Kidney tubule cell (primary cell): ENCODE measurements at regions not wholly inside any gene's neighbourhood (a gene's known extent, or its start where the extent isn't known, plus 50 kb on each side); places are given as distances from the start of the nearest gene placed in this dataset.
"Not testable (repeated sequence)": the region's sequence is repeated elsewhere in the genome, so short reads cannot be mapped to it uniquely, and the experiment has no call there.

ENCODE experiments used
- DNase-seq: peaks from one replicate; pipeline ENCODE4 v3.0.0-alpha.2; 2018; ENCODE audit warnings: low spot score

DNA sequence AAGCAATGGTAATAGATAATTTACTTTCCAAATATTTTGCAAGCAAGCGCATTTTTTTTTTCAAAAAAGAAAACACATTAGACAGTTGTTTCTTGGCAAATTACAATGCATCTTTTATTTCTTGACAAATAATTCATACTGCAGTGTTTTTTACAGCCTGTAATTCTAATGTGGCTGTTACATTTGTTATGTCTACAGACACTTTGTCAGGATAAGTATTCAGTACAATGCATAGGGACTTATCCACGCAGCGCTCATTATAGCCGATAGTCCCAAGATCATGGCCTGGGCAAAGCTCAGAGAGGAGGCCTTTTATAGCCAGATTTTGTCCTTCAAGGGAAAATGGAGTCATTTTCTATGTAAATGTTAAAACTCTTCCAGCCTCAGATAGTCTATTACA, 123.0 kb upstream of the FANCL start:
- no peak for DNase-seq

DNA sequence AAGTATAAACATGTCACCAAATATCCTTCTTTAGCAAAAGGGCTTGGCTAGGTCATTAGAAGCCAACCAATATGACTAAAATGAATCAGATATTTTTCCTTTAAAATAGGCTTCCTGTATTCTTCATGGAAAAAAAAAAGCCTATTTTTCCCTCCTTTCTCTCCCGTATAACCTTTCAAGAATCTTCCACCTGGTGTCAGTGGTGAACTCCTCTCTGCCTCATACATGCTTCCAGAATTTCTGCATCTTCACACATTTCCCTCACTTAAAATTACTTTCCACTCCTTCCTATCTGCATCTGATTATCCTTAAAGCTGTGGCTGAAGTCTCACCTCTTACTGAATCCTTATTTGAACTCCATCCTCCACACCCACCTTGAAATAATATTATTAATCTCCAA, 116.9 kb upstream of the FANCL start:
- no peak for DNase-seq

DNA sequence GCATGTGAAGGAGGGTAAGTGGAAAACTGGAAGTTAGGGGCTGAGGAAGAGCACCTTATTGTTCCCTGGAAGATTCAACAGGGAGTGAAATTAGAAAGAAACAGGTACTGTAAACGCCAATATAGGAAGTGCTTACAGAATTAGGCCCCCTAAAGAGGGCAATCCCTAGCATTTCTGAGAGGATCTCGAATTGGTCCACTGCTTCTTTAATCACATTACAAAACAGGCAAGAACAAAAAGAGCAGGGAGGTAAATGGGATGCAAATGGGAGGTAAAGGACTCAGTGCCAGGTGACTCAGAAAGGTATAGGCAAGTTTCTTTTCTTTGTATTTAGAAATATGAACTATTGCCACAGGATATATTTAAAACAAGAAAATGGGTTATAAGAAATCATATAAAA, 116.4 kb upstream of the FANCL start:
- no peak for DNase-seq

- no peak for DNase-seq
Observed at GRCh38 chr2:58354230-58354629, 113.1 kb upstream of the FANCL start.

DNA sequence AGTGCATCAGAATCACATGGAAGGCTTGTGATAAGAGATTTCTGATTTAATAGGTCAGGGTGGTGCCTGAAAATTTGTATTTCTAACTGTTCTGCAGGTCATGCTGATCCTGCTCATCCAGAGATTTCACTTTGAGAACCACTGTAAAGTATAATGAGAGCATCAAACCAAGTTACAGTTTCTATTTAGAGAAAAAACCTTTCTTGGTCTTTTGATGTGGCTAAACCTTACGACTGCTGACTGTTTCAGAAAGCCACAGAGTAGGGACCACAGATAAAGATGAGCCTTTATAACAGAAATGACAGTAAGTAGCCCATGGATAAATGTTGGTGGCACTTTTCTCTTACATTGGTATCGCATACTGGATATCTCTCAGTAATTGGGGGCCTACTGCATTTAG, 109.4 kb upstream of the FANCL start:
- DNase-seq, result no peak

DNA sequence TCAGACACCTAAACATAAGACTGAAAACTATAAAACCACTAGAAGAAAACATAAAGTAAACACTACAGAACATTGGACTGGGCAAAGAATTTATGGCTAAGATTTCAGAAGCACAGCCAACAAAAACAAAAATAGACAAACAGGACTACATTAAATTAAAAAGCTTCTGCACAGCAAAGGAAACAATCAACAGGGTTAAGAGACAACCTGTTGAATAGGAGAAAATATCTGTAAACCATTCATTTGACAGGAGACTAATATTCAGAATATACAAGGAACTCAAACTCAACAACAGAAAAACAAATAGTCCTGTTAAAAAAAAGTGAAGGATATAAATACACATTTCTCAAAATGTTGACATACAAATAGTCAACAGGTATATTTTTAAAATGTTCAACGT, 106.7 kb upstream of the FANCL start:
- no peak for DNase-seq

- no peak for DNase-seq
Observed at GRCh38 chr2:58341047-58341446, 99.9 kb upstream of the FANCL start.

DNA sequence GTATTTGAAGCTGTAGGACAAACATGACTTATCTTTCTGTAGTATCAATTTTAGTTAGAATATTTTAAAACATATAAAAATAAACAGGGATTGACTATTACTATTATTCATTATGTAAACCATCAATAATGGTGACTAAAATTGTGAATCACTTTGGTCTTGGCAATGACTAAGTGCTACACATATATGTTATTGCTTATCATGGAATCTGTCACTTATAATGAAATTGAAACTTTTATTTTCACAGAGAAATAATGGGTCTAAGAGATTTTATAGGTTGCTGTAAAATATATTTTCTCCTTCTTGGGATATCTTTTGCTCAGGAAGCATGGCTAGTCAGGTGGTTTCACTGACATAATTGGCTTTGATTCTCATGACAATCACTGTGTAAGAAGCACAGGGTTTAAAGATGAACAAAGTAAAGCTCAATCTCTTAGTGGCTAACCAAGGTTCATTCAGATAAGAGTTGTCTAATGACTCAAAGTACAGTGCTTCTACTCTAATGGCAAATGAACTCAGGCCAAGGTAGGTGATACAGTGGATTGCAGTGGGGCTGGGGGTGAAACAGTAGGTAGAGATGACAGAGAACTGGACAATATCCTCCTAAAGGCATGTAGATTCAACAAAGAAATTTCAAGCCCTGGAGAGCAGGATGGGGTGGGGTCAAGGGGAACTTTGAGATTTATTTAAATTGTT, 98.6 kb upstream of the FANCL start:
- DNase-seq, result no peak

DNA sequence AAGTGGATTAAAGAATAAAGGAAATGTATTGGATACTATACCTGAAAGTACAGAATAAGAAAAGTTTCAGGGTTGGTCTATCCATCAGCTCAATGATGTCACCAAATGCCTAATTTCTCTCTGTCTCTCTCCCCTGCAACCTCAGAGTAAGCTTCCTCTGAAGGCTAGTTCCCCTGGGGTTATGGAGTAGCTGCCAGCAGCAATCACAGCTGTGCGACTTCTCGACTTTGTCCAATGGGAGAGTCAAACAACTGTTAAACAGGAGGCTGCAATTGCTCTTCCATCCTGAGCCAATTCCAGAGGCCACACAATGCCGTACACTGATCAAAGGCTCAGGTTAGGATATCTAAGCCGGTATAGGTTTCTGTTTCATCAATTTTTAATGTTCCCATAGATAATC, 95.3 kb upstream of the FANCL start:
- DNase-seq, result no peak

DNA sequence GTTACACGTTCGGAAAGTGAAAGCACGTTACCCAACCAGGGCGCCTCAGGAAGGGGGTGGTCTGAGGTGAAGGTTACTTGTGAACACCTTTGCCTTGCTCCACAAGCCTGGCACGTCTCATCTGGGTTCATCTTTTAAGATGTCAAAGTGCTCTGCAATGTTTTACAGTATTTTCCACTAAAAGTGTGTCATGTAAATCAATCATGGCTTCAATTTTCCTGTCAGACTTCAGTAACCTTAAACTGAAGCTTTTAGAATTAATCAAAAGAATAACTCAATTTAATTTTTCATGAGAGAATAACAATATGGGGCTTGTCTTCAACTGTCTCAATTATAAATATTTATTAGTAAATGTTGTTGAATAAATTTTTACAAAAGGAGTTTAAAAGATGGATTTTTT, 93.3 kb upstream of the FANCL start:
- no peak for DNase-seq

- not testable (repeated sequence) for DNase-seq
Observed at GRCh38 chr2:58325296-58325895, 84.3 kb upstream of the FANCL start.

DNA sequence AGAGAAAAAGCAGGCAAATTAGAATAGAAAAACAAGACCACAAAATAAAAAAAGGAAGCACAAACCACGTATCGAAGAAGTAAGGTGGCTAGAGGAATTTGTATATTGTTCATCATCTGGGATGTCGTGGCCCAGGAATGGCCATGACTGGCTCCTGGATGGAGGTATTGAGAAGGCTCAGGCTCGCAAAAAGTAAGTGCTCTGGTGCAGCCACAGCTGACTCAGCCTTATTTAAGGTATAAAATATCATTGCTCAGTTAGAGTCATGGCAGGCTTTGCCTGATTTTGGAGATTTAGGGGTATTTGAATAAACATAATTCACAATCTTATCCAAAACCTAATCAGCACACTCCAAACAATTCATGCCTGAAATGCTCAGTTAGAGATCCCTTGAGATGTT, 78.4 kb upstream of the FANCL start:
- DNase-seq, result no peak

DNA sequence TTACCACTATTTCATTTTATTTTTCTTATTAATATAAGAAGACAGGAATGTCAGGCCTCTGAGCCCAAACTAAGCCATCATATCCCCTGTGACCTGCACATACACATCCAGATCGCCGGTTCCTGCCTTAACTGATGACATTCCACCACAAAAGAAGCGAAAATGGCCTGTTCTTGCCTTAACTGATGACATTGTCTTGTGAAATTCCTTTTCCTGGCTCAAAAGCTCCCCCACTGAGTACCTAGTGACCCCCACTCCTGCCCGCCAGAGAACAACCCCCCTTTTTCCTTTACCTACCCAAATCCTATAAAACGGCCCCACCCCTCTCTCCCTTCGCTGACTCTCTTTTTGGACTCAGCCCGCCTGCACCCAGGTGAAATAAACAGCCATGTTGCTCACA, 77.8 kb upstream of the FANCL start:
- not testable (repeated sequence) for DNase-seq

DNA sequence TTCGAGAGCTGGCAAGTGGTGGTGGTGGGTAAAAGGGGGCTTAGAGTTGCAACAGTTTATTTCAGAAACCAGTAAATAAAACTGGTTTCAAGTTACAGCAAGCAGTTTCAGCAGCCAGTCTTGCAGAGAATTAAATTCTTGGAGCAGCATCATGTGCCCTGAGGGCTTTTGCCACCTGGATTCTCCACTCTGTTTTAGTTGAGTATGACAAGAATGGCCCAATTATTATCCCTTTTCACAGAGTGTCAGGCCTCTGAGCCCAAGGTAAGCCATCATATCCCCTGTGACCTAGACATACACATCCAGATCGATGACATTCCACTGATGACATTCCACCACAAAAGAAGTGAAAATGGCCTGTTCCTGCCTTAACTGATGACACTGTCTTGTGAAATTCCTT, 72.8 kb upstream of the FANCL start:
- DNase-seq, result no peak

DNA sequence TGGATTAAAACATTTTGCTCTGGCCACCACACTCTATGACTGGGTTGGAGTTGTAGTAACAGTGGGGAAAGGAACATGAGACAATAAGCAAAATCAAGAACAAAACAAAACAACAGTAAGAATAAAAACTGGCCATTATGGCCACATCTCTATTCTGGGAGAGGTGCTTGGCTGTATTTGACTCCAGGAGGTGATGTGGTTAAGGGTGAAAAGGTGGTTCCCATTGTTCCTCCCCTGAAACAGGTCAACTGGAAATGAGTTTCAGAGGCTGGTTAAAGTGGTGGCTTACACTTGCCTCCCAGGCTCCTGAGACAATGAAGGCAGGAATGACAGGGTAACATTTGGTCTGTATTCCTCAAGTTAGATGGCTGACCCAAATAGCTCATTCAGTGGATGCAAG, 67.3 kb upstream of the FANCL start:
- DNase-seq, result no peak

GRCh38 chr2:58304843-58305242, 63.7 kb upstream of the FANCL start:
- DNase-seq, result no peak

- DNase-seq, result no peak
Observed at GRCh38 chr2:58299123-58299522, 58.0 kb upstream of the FANCL start.

DNA sequence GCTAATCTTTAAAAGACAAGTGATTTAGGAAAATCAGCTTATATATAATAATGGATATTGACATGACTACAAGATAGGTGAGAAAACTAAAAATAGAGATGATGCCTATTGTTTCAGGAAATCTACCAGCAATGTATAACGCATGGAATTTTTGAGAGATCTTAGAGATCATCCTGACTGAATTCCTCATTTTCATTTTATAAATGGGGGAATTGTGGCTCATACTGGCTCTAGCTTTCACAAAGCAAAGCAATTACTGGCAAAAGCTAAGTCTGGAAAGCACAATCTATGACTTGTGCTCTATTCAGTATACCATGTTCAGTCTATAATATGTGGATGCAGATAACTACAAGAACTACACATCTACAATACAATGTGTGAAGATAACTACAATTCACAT, 51.9 kb upstream of the FANCL start:
- no peak for DNase-seq

DNA sequence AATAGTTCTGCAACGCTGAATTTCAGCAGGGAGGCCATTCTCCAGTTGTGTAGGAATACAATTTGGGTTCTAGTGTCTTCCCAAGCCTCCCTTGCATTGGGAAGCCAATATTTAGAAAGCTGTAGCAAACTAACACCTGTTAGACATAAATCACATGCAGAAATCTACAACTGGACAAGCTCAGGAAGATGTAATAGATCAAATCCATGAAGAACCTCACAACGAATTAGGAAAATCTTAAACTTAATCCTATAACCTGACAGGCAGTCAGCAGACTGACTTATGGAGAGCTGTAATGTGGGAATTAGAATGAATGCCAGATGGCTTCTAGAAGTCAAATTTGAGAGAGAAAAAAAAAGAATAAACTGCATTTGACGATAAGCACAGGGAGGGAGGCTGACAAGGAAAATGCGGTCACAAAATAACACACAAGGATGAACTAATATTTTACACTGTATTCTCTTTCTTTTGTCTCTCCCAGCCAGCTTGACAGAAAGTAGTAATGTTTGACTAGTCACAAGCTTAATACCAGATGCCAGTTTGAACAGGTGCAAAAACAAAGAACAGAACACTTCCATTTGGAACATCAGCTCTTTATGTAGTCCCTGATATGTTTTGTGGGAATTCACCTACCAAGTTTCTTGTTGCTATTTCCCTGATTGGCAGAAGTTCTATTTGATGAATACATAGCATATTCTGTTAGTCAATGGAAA, 50.8 kb upstream of the FANCL start:
- no peak for DNase-seq
